NCI-H128 (cell line): ENCODE measurements at regions not wholly inside any gene's neighbourhood (a gene's known extent, or its start where the extent isn't known, plus 50 kb on each side); places are given as distances from the start of the nearest gene placed in this dataset.
"Not testable (repeated sequence)": the region's sequence is repeated elsewhere in the genome, so short reads cannot be mapped to it uniquely, and the experiment has no call there.

ENCODE experiments used
- DNase-seq: peaks from one replicate; lab custom pipeline; 2025; ENCODE audit not compliant: unreplicated experiment; lab: John Stamatoyannopoulos, UW

- no peak for DNase-seq
These were observed 202.6 kb upstream of the VCX start for GRCh38 chrX:7640392-7640791.

GRCh38 chrX:7638078-7638710, 204.8 kb upstream of the VCX start:
- DNase-seq = no peak

- DNase-seq = no peak
These were observed 205.9 kb upstream of the VCX start for GRCh38 chrX:7637066-7637465.

GRCh38 chrX:7635604-7636003, 207.4 kb upstream of the VCX start:
- no peak for DNase-seq

- DNase-seq = no peak
These were observed 222.4 kb upstream of the VCX start for GRCh38 chrX:7620560-7620959.

GRCh38 chrX:7617994-7618393, 225.0 kb upstream of the VCX start:
- no peak for DNase-seq

- peak; percentile 76 for DNase-seq
These were observed 228.4 kb upstream of the VCX start for GRCh38 chrX:7614616-7615015.

- DNase-seq = not testable (repeated sequence)
These were observed 234.3 kb upstream of the VCX start for GRCh38 chrX:7608625-7609024.

- DNase-seq = peak; percentile 25
These were observed 236.8 kb upstream of the VCX start for GRCh38 chrX:7606039-7606652.

- DNase-seq = no peak
These were observed 239.6 kb upstream of the VCX start for GRCh38 chrX:7603387-7603786.

- DNase-seq = no peak
These were observed 246.1 kb upstream of the VCX start for GRCh38 chrX:7596822-7597221.

- not testable (repeated sequence) for DNase-seq
These were observed 249.6 kb upstream of the VCX start for GRCh38 chrX:7593370-7593769.

- no peak for DNase-seq
These were observed 256.8 kb upstream of the VCX start for GRCh38 chrX:7586126-7586525.

- DNase-seq = no peak
These were observed 260.8 kb upstream of the VCX start for GRCh38 chrX:7582191-7582590.

- no peak for DNase-seq
These were observed 262.8 kb upstream of the VCX start for GRCh38 chrX:7580127-7580526.

- DNase-seq = no peak
These were observed 268.6 kb upstream of the VCX start for GRCh38 chrX:7574325-7574724.

GRCh38 chrX:7570432-7571029, 272.4 kb upstream of the VCX start:
- DNase-seq = no peak

GRCh38 chrX:7568597-7568996, 274.4 kb upstream of the VCX start:
- DNase-seq = no peak

- DNase-seq = no peak
These were observed 274.8 kb upstream of the VCX start for GRCh38 chrX:7568130-7568529.

- no peak for DNase-seq
These were observed 290.2 kb upstream of the VCX start for GRCh38 chrX:7552760-7553159.

GRCh38 chrX:7546551-7547080, 296.4 kb upstream of the VCX start:
- DNase-seq = no peak

GRCh38 chrX:7545564-7545963, 297.4 kb upstream of the VCX start:
- DNase-seq = no peak
